ENCODE measurements at regions not wholly inside any gene's neighbourhood (a gene's known extent, or its start where the extent isn't known, plus 50 kb on each side); places are given as distances from the start of the nearest gene placed in this dataset.

- no peaks in the 10 kb centered on the region for H3K4me1 Mint-ChIP-seq (ENCODE audit: low read depth)
- no peaks in the 10 kb centered on the region for H3K9me3 Mint-ChIP-seq
- H3K27me3 Mint-ChIP-seq (ENCODE audit: insufficient read depth): no peaks in the 10 kb centered on the region
- H3K4me3 Mint-ChIP-seq: no peak overlapping the region
- no peak for DNase-seq (ENCODE audit: low spot score)
- no peaks in the 10 kb centered on the region for H3K36me3 Mint-ChIP-seq (ENCODE audit: low read depth)
- intact Hi-C loops (cut with micrococcal nuclease): no loop called here
- H3K27ac Mint-ChIP-seq: no peak overlapping the region
Measured at GRCh38 chr2:7288484-7288883, 371.3 kb downstream of the RNF144A start.

DNA sequence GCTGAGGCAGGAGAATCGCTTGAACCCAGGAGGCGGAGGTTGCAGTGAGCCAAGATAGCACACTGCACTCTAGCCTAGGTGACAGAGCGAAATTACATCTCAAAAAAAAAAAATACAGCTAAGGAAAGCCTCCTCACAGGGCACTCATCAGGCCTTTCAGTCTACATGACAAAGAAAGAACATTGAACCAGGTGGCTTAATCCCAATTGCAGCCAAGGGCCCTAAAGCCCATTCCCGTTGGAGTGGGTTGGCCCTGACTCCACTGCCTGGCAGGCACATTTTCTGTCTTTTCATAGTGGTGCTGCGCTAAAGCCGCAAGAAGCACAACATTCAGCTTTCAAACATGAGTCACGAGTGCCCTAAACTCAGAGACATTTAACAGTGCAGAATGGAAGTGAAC is 372.5 kb downstream of the RNF144A start:
- DNase-seq (ENCODE audit: low spot score): no peak
- H3K4me3 Mint-ChIP-seq: no peak overlapping the region
- H3K9me3 Mint-ChIP-seq: no peaks in the 10 kb centered on the region

GRCh38 chr2:7292154-7292691 is 375.0 kb downstream of the RNF144A start:
- no peak for DNase-seq (ENCODE audit: low spot score)
- Mint-ChIP-seq H3K27me3 (ENCODE audit: insufficient read depth) (peaks cover 4% of the 10 kb centered on the region), H3K9me3 (no peaks in the 10 kb centered on the region), H3K4me1 (ENCODE audit: low read depth) (no peaks in the 10 kb centered on the region), H3K36me3 (ENCODE audit: low read depth) (no peaks in the 10 kb centered on the region), H3K27ac (no peak overlapping the region), H3K4me3 (no peak overlapping the region)
- intact Hi-C loops (cut with micrococcal nuclease): no loop called here

More for the DNA sequence above, 372.5 kb downstream of the RNF144A start:
- Mint-ChIP-seq H3K4me1 (ENCODE audit: low read depth) (no peaks in the 10 kb centered on the region), H3K36me3 (ENCODE audit: low read depth) (no peaks in the 10 kb centered on the region), H3K27me3 (ENCODE audit: insufficient read depth) (peaks cover 4% of the 10 kb centered on the region), H3K27ac (no peak overlapping the region)
- intact Hi-C loops (cut with micrococcal nuclease): no loop called here

DNA sequence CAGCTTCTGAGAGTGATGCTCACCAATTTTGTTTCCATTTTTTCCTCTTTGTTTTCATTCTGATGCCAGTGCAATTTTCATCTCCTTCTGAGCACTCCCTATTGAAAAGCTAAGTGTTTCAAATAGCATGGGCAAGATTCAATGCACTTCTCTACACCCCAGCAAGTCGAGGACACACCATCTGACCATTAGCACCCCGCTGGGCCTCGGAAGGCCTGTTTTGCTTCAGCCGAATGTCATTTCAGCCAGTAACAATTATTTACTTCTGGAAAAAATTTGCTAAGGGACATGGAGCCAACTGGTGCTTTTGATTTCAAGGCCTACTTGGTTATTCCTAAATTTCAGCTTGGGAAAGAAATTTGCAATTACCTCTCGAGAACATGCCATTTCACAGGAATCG is 392.4 kb downstream of the RNF144A start:
- intact Hi-C loops (cut with micrococcal nuclease): no loop called here
- Mint-ChIP-seq H3K27me3 (ENCODE audit: insufficient read depth) (peaks cover 4% of the 10 kb centered on the region), H3K36me3 (ENCODE audit: low read depth) (no peaks in the 10 kb centered on the region), H3K9me3 (no peaks in the 10 kb centered on the region), H3K4me3 (no peak overlapping the region), H3K27ac (no peak overlapping the region), H3K4me1 (ENCODE audit: low read depth) (no peaks in the 10 kb centered on the region)
- no peak for DNase-seq (ENCODE audit: low spot score)

- intact Hi-C loops (cut with micrococcal nuclease): no loop called here
- H3K27ac Mint-ChIP-seq: no peak overlapping the region
- DNase-seq (ENCODE audit: low spot score): no peak
- H3K4me3 Mint-ChIP-seq: no peak overlapping the region
- H3K4me1 Mint-ChIP-seq (ENCODE audit: low read depth): no peaks in the 10 kb centered on the region
- H3K9me3 Mint-ChIP-seq: no peaks in the 10 kb centered on the region
- peaks cover 3% of the 10 kb centered on the region for H3K27me3 Mint-ChIP-seq (ENCODE audit: insufficient read depth)
- no peaks in the 10 kb centered on the region for H3K36me3 Mint-ChIP-seq (ENCODE audit: low read depth)
Measured at GRCh38 chr2:7324706-7325105, 407.5 kb downstream of the RNF144A start.

GRCh38 chr2:7325186-7325585 is 408.0 kb downstream of the RNF144A start:
- H3K27me3 Mint-ChIP-seq (ENCODE audit: insufficient read depth): peaks cover 4% of the 10 kb centered on the region
- H3K27ac Mint-ChIP-seq: no peak overlapping the region
- H3K4me3 Mint-ChIP-seq: no peak overlapping the region
- H3K36me3 Mint-ChIP-seq (ENCODE audit: low read depth): no peaks in the 10 kb centered on the region
- intact Hi-C loops (cut with micrococcal nuclease): no loop called here
- no peaks in the 10 kb centered on the region for H3K9me3 Mint-ChIP-seq
- no peaks in the 10 kb centered on the region for H3K4me1 Mint-ChIP-seq (ENCODE audit: low read depth)
- no peak for DNase-seq (ENCODE audit: low spot score)

GRCh38 chr2:7329465-7329864 is 412.3 kb downstream of the RNF144A start:
- Mint-ChIP-seq H3K27ac (no peak overlapping the region), H3K4me3 (no peak overlapping the region), H3K36me3 (ENCODE audit: low read depth) (no peaks in the 10 kb centered on the region), H3K9me3 (no peaks in the 10 kb centered on the region), H3K4me1 (ENCODE audit: low read depth) (no peaks in the 10 kb centered on the region), H3K27me3 (ENCODE audit: insufficient read depth) (peaks cover 6% of the 10 kb centered on the region)
- no peak for DNase-seq (ENCODE audit: low spot score)
- intact Hi-C loops (cut with micrococcal nuclease): no loop called here

GRCh38 chr2:7333189-7333765 is 416.1 kb downstream of the RNF144A start:
- intact Hi-C loops (cut with micrococcal nuclease): no loop called here
- H3K27ac Mint-ChIP-seq: no peak overlapping the region
- H3K27me3 Mint-ChIP-seq (ENCODE audit: insufficient read depth): peaks cover 10% of the 10 kb centered on the region
- H3K4me1 Mint-ChIP-seq (ENCODE audit: low read depth): no peaks in the 10 kb centered on the region
- no peaks in the 10 kb centered on the region for H3K9me3 Mint-ChIP-seq
- no peak for DNase-seq (ENCODE audit: low spot score)
- H3K36me3 Mint-ChIP-seq (ENCODE audit: low read depth): no peaks in the 10 kb centered on the region
- H3K4me3 Mint-ChIP-seq: no peak overlapping the region

- H3K27ac Mint-ChIP-seq: no peak overlapping the region
- H3K36me3 Mint-ChIP-seq (ENCODE audit: low read depth): no peaks in the 10 kb centered on the region
- DNase-seq (ENCODE audit: low spot score): no peak
- intact Hi-C loops (cut with micrococcal nuclease): no loop called here
- H3K27me3 Mint-ChIP-seq (ENCODE audit: insufficient read depth): peaks cover 7% of the 10 kb centered on the region
- H3K4me1 Mint-ChIP-seq (ENCODE audit: low read depth): no peaks in the 10 kb centered on the region
- H3K9me3 Mint-ChIP-seq: no peaks in the 10 kb centered on the region
- H3K4me3 Mint-ChIP-seq: no peak overlapping the region
Measured at GRCh38 chr2:7333960-7334493, 416.8 kb downstream of the RNF144A start.

- no peak overlapping the region for H3K27ac Mint-ChIP-seq
- no peak overlapping the region for H3K4me3 Mint-ChIP-seq
- H3K27me3 Mint-ChIP-seq (ENCODE audit: insufficient read depth): peaks cover 12% of the 10 kb centered on the region
- intact Hi-C loops (cut with micrococcal nuclease): no loop called here
- no peak for DNase-seq (ENCODE audit: low spot score)
- H3K4me1 Mint-ChIP-seq (ENCODE audit: low read depth): no peaks in the 10 kb centered on the region
- H3K9me3 Mint-ChIP-seq: no peaks in the 10 kb centered on the region
- no peaks in the 10 kb centered on the region for H3K36me3 Mint-ChIP-seq (ENCODE audit: low read depth)
Measured at GRCh38 chr2:7338961-7339360, 421.7 kb downstream of the RNF144A start.

- no peak overlapping the region for H3K4me3 Mint-ChIP-seq
- H3K36me3 Mint-ChIP-seq (ENCODE audit: low read depth): no peaks in the 10 kb centered on the region
- DNase-seq (ENCODE audit: low spot score): no peak
- peaks cover 3% of the 10 kb centered on the region for H3K27me3 Mint-ChIP-seq (ENCODE audit: insufficient read depth)
- no peak overlapping the region for H3K27ac Mint-ChIP-seq
- no peaks in the 10 kb centered on the region for H3K4me1 Mint-ChIP-seq (ENCODE audit: low read depth)
- intact Hi-C loops (cut with micrococcal nuclease): no loop called here
- H3K9me3 Mint-ChIP-seq: no peaks in the 10 kb centered on the region
Measured at GRCh38 chr2:7346336-7346735, 429.1 kb downstream of the RNF144A start.

- Mint-ChIP-seq H3K27me3 (ENCODE audit: insufficient read depth) (no peaks in the 10 kb centered on the region), H3K27ac (no peak overlapping the region), H3K4me1 (ENCODE audit: low read depth) (no peaks in the 10 kb centered on the region), H3K4me3 (no peak overlapping the region), H3K9me3 (peaks cover 3% of the 10 kb centered on the region), H3K36me3 (ENCODE audit: low read depth) (no peaks in the 10 kb centered on the region)
- intact Hi-C loops (cut with micrococcal nuclease): no loop called here
- DNase-seq (ENCODE audit: low spot score): no peak
Measured at GRCh38 chr2:7348761-7349160, 431.5 kb downstream of the RNF144A start.

DNA sequence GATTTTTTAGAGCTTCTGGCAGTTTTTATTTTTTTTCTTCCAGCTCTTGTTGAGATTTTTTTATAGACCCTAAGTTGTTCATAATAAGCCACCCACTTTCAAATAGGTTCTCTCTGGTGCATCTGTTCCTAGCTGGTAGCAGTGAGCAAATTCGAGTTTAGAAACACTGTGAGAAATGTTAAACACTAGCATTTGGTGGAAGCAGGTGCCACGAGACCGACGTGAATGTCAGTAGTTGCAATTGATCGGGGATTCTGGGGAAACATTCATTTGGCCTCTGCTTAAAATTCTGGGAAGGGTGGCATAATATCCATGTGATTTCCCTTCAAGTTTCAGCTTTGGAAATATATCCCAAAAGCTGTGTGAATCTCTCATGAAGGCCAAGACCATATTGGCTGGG is 435.0 kb downstream of the RNF144A start:
- no peak overlapping the region for H3K4me3 Mint-ChIP-seq
- no peak for DNase-seq (ENCODE audit: low spot score)
- intact Hi-C loops (cut with micrococcal nuclease): no loop called here

GRCh38 chr2:7353571-7353970 is 436.4 kb downstream of the RNF144A start:
- Mint-ChIP-seq H3K9me3 (peaks cover 3% of the 10 kb centered on the region), H3K4me3 (no peak overlapping the region), H3K36me3 (ENCODE audit: low read depth) (no peaks in the 10 kb centered on the region), H3K27me3 (ENCODE audit: insufficient read depth) (no peaks in the 10 kb centered on the region), H3K27ac (no peak overlapping the region), H3K4me1 (ENCODE audit: low read depth) (no peaks in the 10 kb centered on the region)
- no peak for DNase-seq (ENCODE audit: low spot score)
- intact Hi-C loops (cut with micrococcal nuclease): no loop called here

More for the DNA sequence above, 435.0 kb downstream of the RNF144A start:
- Mint-ChIP-seq H3K27ac (no peak overlapping the region), H3K9me3 (peaks cover 3% of the 10 kb centered on the region), H3K27me3 (ENCODE audit: insufficient read depth) (no peaks in the 10 kb centered on the region), H3K4me1 (ENCODE audit: low read depth) (no peaks in the 10 kb centered on the region), H3K36me3 (ENCODE audit: low read depth) (no peaks in the 10 kb centered on the region)

Data from activated T-helper 1 cell treated with anti-CD3 and anti-CD28 coated beads, Interleukin-12 subunit alpha, Interleukin-12 subunit beta, Interleukin-2, Interleukin-4 antibody, amounts not matched to agents 30 ng/mL and 10 ng/mL and 1 ng/mL, durations not matched to agents 14 hours and 24 hours and 36 hours (primary cell).